Caco-2 (cell line): ENCODE measurements at regions not wholly inside any gene's neighbourhood (a gene's known extent, or its start where the extent isn't known, plus 50 kb on each side); places are given as distances from the start of the nearest gene placed in this dataset.

ENCODE experiments used
- BruUV-seq: library from RNA; stranded (reverse); fragments of 400-500 nt; replicated peaks from 2 replicates; lab custom pipeline; 2021; lab: Mats Ljungman, UMichigan
- CTCF ChIA-PET: fragments of 300-600 bp; sonication (Branson Sonifier 250); formaldehyde crosslinking; loops from one replicate; lab custom pipeline; 2022; ENCODE audit warnings: antibody characterized with exemption; lab: Charles Lee
- POLR2A ChIA-PET: fragments of 300-600 bp; sonication (Branson Sonifier 250); formaldehyde crosslinking; loops from one replicate; lab custom pipeline; 2022; ENCODE audit warnings: antibody characterized with exemption; lab: Charles Lee
- DNase-seq, 2 experiments: peaks; one replicate each; pipeline versions ENCODE4 v3.0.0 to v3.0.0-alpha.2; 2020 to 2022
- H3K27me3 ChIP-seq: replicated peaks from 2 replicates; pipeline ENCODE4 v1.6.0; 2011; ENCODE audit warnings: low read length; ENCODE audit not compliant: control insufficient read depth, insufficient read depth
- H3K36me3 ChIP-seq: 2 replicates; pipeline ENCODE4 v1.5.1; 2011; ENCODE audit warnings: low read length; ENCODE audit not compliant: control insufficient read depth, insufficient read depth
- H3K4me1 ChIP-seq: fragments of 250-450 bp; sonication (Bioruptor Pico); 2 replicates; pipeline ENCODE4 v1.5.1; 2020; ENCODE audit warnings: mild to moderate bottlenecking
- H3K4me3 ChIP-seq: 2 replicates; pipeline ENCODE4 v1.5.1; 2011; ENCODE audit warnings: low read depth, mild to moderate bottlenecking, control low read depth, low read length
- H3K9me3 ChIP-seq: fragments of 250-450 bp; sonication (Bioruptor Pico); 2 replicates; pipeline ENCODE4 v1.5.1; 2020; ENCODE audit warnings: mild to moderate bottlenecking, moderate library complexity
- H3K27ac Mint-ChIP-seq: one replicate; pipeline ENCODE4 v1.8.0; 2022; ENCODE audit warnings: mixed read lengths; ENCODE audit not compliant: unreplicated experiment
- H3K27me3 Mint-ChIP-seq: one replicate; pipeline ENCODE4 v1.8.0; 2022; ENCODE audit warnings: mixed read lengths; ENCODE audit not compliant: insufficient read depth, unreplicated experiment
- H3K36me3 Mint-ChIP-seq: one replicate; pipeline ENCODE4 v1.8.0; 2022; ENCODE audit warnings: mild to moderate bottlenecking, mixed read lengths; ENCODE audit not compliant: insufficient read depth, unreplicated experiment
- H3K4me1 Mint-ChIP-seq: one replicate; pipeline ENCODE4 v1.8.0; 2022; ENCODE audit warnings: low read depth, mixed read lengths; ENCODE audit not compliant: unreplicated experiment
- H3K4me3 Mint-ChIP-seq: one replicate; pipeline ENCODE4 v1.8.0; 2022; ENCODE audit warnings: mild to moderate bottlenecking, moderate library complexity, mixed read lengths; ENCODE audit not compliant: unreplicated experiment
- H3K9me3 Mint-ChIP-seq: one replicate; pipeline ENCODE4 v1.8.0; 2022; ENCODE audit warnings: mixed read lengths; ENCODE audit not compliant: unreplicated experiment
- CTCF ChIP-seq, 2 experiments: fragments of 200-600 bp in 1 of 2; IDR thresholded peaks; 1 replicate in 1 of 2; 2 replicates in 1 of 2; pipeline versions ENCODE4 v1.5.1 to v1.8.0; 2011 to 2022; ENCODE audit warnings: antibody characterized with exemption in 1 of 2, control low read depth in 1 of 2, inconsistent platforms in 1 of 2, low read depth in 1 of 2, low read length in 1 of 2, mild to moderate bottlenecking in 1 of 2, moderate library complexity in 1 of 2; ENCODE audit not compliant: insufficient read depth in 1 of 2, severe bottlenecking in 1 of 2, unreplicated experiment in 1 of 2
- intact Hi-C: fragments of 100-400 bp; cut with micrococcal nuclease; formaldehyde crosslinking; loops from one replicate; pipeline ENCODE4 v1.10.0; 2022; ENCODE audit not compliant: unreplicated experiment

GRCh38 chr4:164108971-164109370, 614.5 kb downstream of the TMA16 start:
- intact Hi-C loops: loop anchor here (2.0 kb wide), 1 partner anchor 44 kb away; no protein-coding TSS in a partner anchor
- TF ChIP-seq CTCF (IDR thresholded peaks at IDR 0.05; ENCODE audit: insufficient read depth in 1 of 2, low read depth in 1 of 2, low read length in 1 of 2, severe bottlenecking in 1 of 2, unreplicated experiment in 1 of 2): no peak
- peaks cover 5% of the 10 kb centered on the region for H3K4me1 Mint-ChIP-seq
- no peaks in the 10 kb centered on the region for H3K9me3 Mint-ChIP-seq
- no peak overlapping the region for H3K4me3 Mint-ChIP-seq
- CTCF ChIA-PET: no interaction called here
- DNase-seq: no peak
- no TSS peak for BruUV-seq
- Histone ChIP-seq H3K27me3 (no peaks in the 10 kb centered on the region), H3K36me3 (no peaks in the 10 kb centered on the region), H3K9me3 (no peaks in the 10 kb centered on the region), H3K4me3 (no peak overlapping the region), H3K4me1 (no peaks in the 10 kb centered on the region)
- H3K27me3 Mint-ChIP-seq: no peaks in the 10 kb centered on the region
- POLR2A ChIA-PET: no interaction called here
- no peak overlapping the region for H3K27ac Mint-ChIP-seq
- H3K36me3 Mint-ChIP-seq: no peaks in the 10 kb centered on the region

- Histone ChIP-seq H3K4me1 (no peaks in the 10 kb centered on the region), H3K9me3 (no peaks in the 10 kb centered on the region), H3K4me3 (no peak overlapping the region), H3K36me3 (no peaks in the 10 kb centered on the region), H3K27me3 (no peaks in the 10 kb centered on the region)
- no peak for DNase-seq
- H3K4me3 Mint-ChIP-seq: peak overlapping the region; percentile 13
- ChIA-PET POLR2A (no interaction called here), CTCF (no interaction called here)
- BruUV-seq: no TSS peak
- no peaks in the 10 kb centered on the region for H3K27me3 Mint-ChIP-seq
- TF ChIP-seq CTCF (IDR thresholded peaks at IDR 0.05; ENCODE audit: insufficient read depth in 1 of 2, low read depth in 1 of 2, low read length in 1 of 2, severe bottlenecking in 1 of 2, unreplicated experiment in 1 of 2): no peak
- no peak overlapping the region for H3K27ac Mint-ChIP-seq
- no peaks in the 10 kb centered on the region for H3K36me3 Mint-ChIP-seq
- intact Hi-C loops: loop anchor here (2.0 kb wide), 1 partner anchor 43 kb away; no protein-coding TSS in a partner anchor
- H3K9me3 Mint-ChIP-seq: no peaks in the 10 kb centered on the region
- peaks cover 5% of the 10 kb centered on the region for H3K4me1 Mint-ChIP-seq
Measured at GRCh38 chr4:164109503-164109902, 615.0 kb downstream of the TMA16 start.

- intact Hi-C loops: no loop called here
- DNase-seq: no peak
- no peaks in the 10 kb centered on the region for H3K4me1 Mint-ChIP-seq
- H3K27ac Mint-ChIP-seq: no peak overlapping the region
- ChIA-PET POLR2A (no interaction called here), CTCF (no interaction called here)
- H3K4me3 Mint-ChIP-seq: no peak overlapping the region
- no peak overlapping the region for H3K4me3 ChIP-seq
- H3K36me3 ChIP-seq: no peaks in the 10 kb centered on the region
- no peaks in the 10 kb centered on the region for H3K4me1 ChIP-seq
- no peak for TF ChIP-seq CTCF (IDR thresholded peaks at IDR 0.05; ENCODE audit: insufficient read depth in 1 of 2, low read depth in 1 of 2, low read length in 1 of 2, severe bottlenecking in 1 of 2, unreplicated experiment in 1 of 2)
- H3K27me3 ChIP-seq: no peaks in the 10 kb centered on the region
- no peaks in the 10 kb centered on the region for H3K36me3 Mint-ChIP-seq
- H3K27me3 Mint-ChIP-seq: no peaks in the 10 kb centered on the region
- no peaks in the 10 kb centered on the region for H3K9me3 ChIP-seq
- BruUV-seq: no TSS peak
- no peaks in the 10 kb centered on the region for H3K9me3 Mint-ChIP-seq
Measured at GRCh38 chr4:164115236-164115635, 620.7 kb downstream of the TMA16 start.
